GM23338 (cell line): ENCODE measurements at regions not wholly inside any gene's neighbourhood (a gene's known extent, or its start where the extent isn't known, plus 50 kb on each side); places are given as distances from the start of the nearest gene placed in this dataset.

Experiments used
- CREB1 ChIP-seq: fragments of 250-450 bp; sonication (Bioruptor Pico); IDR thresholded peaks from 2 replicates; pipeline ENCODE4 v1.5.0; 2020; ENCODE audit warnings: low read depth, mild to moderate bottlenecking, moderate library complexity
- CTCF ChIP-seq, 2 experiments: fragments of 200-600 bp in 1 of 2; sonication (generic) in 1 of 2; conservative IDR thresholded peaks; 2 replicates each; pipeline versions ENCODE4 v1.5.1 to v1.6.1; 2016 to 2017; ENCODE audit warnings: antibody characterized with exemption in 2 of 2, low read depth in 2 of 2, mild to moderate bottlenecking in 2 of 2, moderate library complexity in 1 of 2
- ETS1 ChIP-seq: IDR thresholded peaks from 2 replicates; pipeline ENCODE4 v1.6.1; 2016; ENCODE audit warnings: antibody characterized with exemption
- EZH2 ChIP-seq: fragments of 200-600 bp; sonication (generic); IDR thresholded peaks from one replicate; pipeline ENCODE4 v1.8.0; 2017; ENCODE audit warnings: antibody characterized with exemption, mild to moderate bottlenecking, low read depth; ENCODE audit not compliant: unreplicated experiment
- EZH2phosphoT487 ChIP-seq: fragments of 200-600 bp; sonication (generic); IDR thresholded peaks from one replicate; pipeline ENCODE4 v1.8.1; 2018; ENCODE audit warnings: antibody characterized with exemption; ENCODE audit not compliant: unreplicated experiment
- JUNB ChIP-seq: IDR thresholded peaks from one replicate; pipeline ENCODE4 v1.6.1; 2016; ENCODE audit warnings: antibody characterized with exemption; ENCODE audit not compliant: unreplicated experiment
- NANOG ChIP-seq: IDR thresholded peaks from 2 replicates; pipeline ENCODE4 v1.6.1; 2016; ENCODE audit warnings: antibody characterized with exemption, borderline replicate concordance
- POLR2AphosphoS5 ChIP-seq: IDR thresholded peaks from 2 replicates; pipeline ENCODE4 v1.6.1; 2016; ENCODE audit warnings: antibody characterized with exemption, low read depth
- REST ChIP-seq: IDR thresholded peaks from one replicate; pipeline ENCODE4 v1.6.1; 2018; ENCODE audit warnings: antibody characterized with exemption; ENCODE audit not compliant: unreplicated experiment
- STAT1 ChIP-seq: IDR thresholded peaks from one replicate; pipeline ENCODE4 v1.6.1; 2016; ENCODE audit warnings: antibody characterized with exemption; ENCODE audit not compliant: unreplicated experiment
- ZNF114 ChIP-seq: fragments of 250-450 bp; sonication (Bioruptor Pico); IDR thresholded peaks from 2 replicates; pipeline ENCODE4 v1.5.0; 2020; ENCODE audit warnings: mild to moderate bottlenecking, moderate library complexity
- ZNF462 ChIP-seq: fragments of 250-450 bp; sonication (Bioruptor Pico); IDR thresholded peaks from 2 replicates; pipeline ENCODE4 v1.5.0; 2020; ENCODE audit warnings: mild to moderate bottlenecking, moderate library complexity

GRCh38 chr4:102165584-102165983 lies 179.7 kb downstream of the SLC39A8 start:
- TF ChIP-seq CTCF (conservative IDR thresholded peaks at IDR 0.05; ENCODE audit: low read depth in 2 of 2) (peak; percentile 9 to 60; a peak in 2 of 4 replicates), STAT1 (no peak), POLR2AphosphoS5 (no peak), ZNF462 (CRISPR knock-in tag) (no peak), EZH2 (no peak), NANOG (no peak), JUNB (no peak), ZNF114 (no peak), EZH2phosphoT487 (no peak), REST (no peak), ETS1 (no peak), CREB1 (CRISPR knock-in tag) (no peak)
